Astrocyte (in vitro differentiated cells and primary cell): ENCODE measurements at regions not wholly inside any gene's neighbourhood (a gene's known extent, or its start where the extent isn't known, plus 50 kb on each side); places are given as distances from the start of the nearest gene placed in this dataset.

Experiments
- EZH2 ChIP-seq: IDR thresholded peaks from 2 replicates; pipeline ENCODE4 v1.6.1; 2012; ENCODE audit warnings: mild to moderate bottlenecking, low read length, inconsistent platforms; ENCODE audit not compliant: insufficient read depth
- TF ChIP-seq, protein P1 (sequence below): IDR thresholded peaks from 2 replicates; pipeline ENCODE4 v1.5.1; 2011; ENCODE audit warnings: low read depth, mild to moderate bottlenecking, inconsistent platforms, low read length, moderate library complexity; ENCODE audit not compliant: insufficient read depth

DNA sequence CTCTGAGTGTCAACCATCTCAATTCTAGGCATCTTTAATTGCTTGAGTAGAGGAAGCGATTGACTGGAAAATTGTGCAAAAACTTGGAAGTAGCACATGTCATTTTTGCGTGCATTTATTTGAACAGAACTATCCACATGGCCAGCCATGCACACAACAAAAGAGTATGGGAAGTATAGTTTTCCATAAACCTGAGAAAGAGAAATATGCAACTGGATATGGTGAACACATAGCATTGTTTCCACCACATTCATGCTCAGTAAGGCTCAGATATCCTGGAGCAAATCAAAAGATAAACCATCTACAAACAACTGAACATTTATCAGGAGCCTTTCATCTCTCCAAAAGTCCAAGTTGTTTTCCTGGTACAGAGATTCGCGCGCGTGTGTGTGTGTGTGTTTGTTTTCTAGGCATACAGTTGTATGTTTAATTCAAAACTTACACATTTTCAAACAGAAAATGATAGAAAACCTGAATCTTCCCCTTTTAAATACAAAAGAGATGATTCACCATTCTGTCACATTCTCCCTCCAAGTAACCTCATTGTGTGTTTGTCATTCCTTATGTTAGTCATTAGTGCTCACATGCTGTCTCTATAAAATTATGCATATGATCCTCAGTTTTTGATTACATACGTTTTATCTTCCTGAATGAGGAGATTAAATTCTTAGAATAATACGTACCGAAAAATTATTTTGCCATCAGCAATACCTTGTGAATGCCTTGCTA lies 780.4 kb upstream of the NRXN1 start:
- TF ChIP-seq, protein P1, sequence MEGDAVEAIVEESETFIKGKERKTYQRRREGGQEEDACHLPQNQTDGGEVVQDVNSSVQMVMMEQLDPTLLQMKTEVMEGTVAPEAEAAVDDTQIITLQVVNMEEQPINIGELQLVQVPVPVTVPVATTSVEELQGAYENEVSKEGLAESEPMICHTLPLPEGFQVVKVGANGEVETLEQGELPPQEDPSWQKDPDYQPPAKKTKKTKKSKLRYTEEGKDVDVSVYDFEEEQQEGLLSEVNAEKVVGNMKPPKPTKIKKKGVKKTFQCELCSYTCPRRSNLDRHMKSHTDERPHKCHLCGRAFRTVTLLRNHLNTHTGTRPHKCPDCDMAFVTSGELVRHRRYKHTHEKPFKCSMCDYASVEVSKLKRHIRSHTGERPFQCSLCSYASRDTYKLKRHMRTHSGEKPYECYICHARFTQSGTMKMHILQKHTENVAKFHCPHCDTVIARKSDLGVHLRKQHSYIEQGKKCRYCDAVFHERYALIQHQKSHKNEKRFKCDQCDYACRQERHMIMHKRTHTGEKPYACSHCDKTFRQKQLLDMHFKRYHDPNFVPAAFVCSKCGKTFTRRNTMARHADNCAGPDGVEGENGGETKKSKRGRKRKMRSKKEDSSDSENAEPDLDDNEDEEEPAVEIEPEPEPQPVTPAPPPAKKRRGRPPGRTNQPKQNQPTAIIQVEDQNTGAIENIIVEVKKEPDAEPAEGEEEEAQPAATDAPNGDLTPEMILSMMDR, result no peak
- TF ChIP-seq EZH2, result no peak
